Hematopoietic multipotent progenitor cell treated with erythropoietin and hydrocortisone succinate and interleukin-3 and kit ligand, for 4 days (in vitro differentiated cells): ENCODE measurements at regions not wholly inside any gene's neighbourhood (a gene's known extent, or its start where the extent isn't known, plus 50 kb on each side); places are given as distances from the start of the nearest gene placed in this dataset.

ENCODE experiments used
- DNase-seq: peaks from one replicate; pipeline ENCODE4 v3.0.0-alpha.2; 2015

DNA sequence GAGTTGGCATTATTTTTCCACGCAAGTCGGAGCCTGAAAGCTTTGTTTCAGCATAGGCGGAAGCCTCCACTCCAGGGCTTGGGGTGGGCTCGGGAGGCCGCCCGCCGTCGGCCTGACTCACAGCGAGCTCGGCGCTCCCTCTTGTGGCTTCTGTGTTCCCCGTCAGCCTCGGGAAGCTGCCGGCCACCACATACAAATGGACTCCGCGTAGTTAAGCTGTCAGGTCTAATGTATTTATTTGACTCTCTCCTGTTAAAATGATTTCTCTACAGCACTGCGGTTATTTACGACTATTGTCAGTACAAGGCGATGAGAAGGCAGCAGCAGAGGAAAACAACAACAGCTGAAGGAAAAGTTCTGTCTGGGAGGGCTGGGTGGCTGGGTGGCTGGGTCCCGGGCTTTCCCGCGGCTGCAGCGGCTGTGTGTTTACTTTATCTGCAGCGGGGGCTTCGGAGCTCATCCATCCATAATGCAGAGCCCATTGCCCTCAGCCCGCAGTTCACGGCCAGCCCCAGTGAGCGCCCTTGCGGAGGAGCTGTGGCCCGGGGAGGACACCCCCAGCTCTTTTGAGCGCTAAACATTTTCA lies 375.7 kb upstream of the CAMK1G start:
- peak; percentile 83 for DNase-seq

DNA sequence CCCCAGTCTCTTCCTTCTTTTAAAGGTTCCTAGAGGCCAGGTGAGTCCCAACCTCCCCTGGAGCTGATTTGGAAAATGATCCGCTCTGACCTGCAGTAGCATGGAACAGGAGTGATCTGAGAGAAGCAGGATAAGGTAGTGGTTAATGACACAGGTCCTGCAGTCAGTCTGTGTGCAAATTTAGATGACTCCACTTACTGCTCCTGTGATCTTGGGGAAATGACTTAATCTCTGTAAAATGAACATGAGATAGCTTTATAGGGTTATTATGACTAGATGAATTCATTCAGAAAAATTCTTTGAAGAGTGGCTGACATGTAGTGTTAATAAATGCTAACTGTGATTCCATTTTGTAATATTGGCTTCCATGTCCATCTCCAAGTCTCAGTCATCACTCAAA lies 374.9 kb upstream of the CAMK1G start:
- no peak for DNase-seq

DNA sequence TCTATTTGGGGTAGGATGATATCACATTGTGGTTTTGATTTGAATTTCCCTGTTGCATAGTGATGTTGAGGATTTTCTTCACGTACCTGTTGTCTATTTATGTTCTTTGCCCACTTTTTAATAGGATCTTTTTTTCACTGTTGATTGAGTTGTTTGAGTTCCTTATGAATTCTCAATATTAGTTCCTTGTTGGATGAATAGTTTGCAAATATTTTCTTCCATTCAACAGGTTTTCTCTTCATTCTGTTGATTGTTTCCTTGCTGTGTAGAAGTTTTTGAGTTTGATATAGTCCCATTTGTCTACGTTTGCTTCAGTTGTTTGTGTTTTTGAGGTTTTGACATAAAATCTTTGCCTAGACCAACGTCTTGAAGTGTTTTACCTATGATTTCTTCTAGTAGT lies 369.5 kb upstream of the CAMK1G start:
- no peak for DNase-seq

DNA sequence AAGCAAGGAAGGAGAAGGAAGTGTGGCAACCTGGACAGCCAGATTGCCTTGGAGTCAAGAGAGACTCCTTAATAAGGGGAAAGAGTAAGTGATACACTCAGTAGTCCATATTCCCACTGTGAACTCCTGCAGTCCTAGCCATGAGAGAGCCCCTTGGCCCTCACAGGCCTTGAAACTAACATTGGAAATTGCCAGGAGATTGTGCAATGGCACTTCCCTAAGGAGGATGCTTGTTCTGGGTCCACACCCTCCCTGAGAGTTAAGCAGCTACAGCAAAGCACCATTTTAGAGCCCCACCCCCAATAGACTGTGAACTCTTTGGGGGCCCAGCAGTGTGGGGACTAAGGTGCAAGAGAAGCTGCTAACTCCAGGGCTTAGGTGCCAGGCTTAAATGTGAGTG lies 367.7 kb upstream of the CAMK1G start:
- no peak for DNase-seq

DNA sequence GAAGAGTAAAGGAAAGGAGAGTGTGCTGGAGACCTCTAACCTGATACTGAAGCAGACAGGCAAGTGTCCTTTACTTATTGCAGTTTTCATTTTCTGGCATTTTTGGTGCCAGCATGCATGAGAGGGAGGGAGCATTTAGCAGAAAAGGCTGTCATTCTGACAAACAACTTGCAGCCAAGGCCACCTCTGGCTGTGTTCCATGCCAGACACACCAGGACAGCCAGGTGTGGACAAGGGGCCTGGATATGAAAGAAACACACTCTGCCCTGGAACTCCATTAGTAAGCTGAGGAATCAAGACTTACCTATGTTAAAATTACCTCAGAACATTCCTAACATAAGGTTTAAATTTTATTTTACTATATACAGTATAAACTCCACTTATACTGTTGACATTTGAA lies 365.4 kb upstream of the CAMK1G start:
- DNase-seq: no peak

DNA sequence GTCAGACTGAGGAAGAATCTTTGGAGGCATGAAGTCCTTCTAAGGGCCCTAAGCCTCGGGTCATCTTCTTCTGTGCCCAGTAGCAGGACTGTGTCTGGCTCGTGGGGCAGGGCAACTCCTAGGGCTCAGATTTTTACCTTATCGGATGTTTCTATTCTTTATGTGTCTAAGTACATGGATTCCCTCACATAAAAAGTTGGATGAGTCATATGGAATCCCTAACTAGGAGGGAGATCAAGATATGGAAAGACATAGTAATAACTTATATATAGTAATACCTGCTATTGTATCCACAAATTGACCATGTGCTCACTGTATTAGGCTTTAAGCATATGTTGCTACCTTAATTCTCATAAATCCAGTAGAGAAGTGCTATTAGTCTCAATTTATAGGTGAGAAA lies 364.5 kb upstream of the CAMK1G start:
- no peak for DNase-seq

DNA sequence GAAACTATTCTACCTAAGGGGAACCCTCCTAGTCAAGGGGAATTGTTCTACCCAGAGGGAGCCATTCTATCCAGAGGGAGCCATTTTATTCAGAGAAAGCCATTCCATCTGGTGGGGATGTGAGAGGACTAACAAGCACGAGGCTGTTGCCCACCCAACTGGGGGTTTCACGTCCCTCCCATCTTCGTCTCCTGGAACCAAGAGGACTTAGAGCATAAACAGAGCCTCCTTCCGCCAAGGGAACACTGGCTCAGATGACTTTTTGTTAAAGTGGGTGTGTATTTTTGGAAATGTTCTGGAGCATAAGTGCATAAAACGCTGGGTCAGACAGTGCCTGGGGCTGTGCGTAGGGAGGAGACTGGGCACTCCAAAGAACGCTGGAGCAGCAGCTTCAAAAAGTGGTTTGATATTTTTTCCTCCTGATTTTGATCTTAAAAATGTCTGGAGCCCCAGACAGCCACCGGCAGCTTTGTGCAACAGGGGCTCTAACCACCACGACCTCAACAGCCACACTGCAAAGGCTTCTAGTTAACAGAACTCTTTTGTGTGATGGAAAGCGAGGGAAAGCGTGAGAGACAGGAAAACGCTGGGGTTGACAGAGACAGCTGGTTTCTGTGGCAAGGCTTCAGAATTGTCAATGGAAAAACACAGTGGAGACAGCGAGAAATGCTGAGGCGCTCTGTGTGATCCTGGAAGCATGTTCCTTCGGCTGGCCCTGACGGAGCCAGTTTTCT lies 363.6 kb upstream of the CAMK1G start:
- peak; percentile 20 for DNase-seq

DNA sequence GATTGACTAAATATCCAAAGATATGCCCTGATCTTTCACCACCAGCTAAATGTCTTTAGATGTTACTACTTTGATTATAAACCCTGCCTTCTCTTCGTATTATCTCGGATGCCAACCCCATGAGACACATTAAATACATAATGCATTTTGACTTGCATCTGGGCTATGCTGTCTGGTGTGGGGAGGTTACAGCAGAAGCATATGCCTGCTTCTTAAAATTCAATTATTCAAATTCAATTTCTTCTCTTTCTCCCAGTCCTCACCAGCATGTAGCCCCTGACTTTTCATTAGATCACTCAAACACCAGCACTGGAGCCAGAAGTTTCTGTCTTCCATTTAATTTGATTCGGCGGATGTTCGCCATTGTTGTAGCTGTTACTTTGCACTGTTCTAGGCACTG lies 360.7 kb upstream of the CAMK1G start:
- no peak for DNase-seq

DNA sequence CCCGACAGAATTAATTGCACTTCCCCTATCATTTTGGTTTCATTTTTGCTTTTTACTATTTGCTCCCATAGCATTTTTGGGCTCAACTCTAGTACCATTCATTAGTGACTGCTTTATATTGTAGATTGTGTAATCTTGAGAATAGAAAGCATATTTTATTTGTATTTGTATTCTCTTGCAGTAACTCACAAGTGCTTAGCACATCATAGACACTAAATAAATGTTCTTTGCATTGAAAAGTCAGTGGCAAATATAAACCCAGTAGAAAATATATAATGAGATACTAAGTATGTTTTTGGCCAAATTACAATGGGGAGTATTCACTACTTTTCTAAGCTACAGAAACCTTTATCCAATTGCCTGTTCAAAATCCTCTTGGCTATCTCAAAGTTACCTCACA lies 359.7 kb upstream of the CAMK1G start:
- no peak for DNase-seq

DNA sequence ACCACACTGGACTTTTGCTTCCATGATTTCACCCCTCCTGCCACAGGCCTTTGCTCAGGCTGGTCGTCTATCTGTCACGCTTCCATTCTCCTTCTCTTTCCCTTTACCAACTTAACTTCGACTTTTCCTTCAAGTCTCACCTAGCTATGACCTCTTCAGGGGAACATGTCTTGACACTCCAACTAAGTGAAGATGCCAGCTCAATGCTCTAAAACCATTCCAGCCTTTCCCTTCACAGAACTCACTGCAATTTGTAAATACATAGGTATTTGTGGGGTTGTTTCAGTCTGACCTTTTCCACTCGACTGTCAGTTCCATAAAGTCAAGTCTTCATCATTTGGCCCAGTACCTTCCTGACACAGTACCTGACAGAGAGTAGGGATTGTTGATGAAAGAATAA lies 358.6 kb upstream of the CAMK1G start:
- no peak for DNase-seq

DNA sequence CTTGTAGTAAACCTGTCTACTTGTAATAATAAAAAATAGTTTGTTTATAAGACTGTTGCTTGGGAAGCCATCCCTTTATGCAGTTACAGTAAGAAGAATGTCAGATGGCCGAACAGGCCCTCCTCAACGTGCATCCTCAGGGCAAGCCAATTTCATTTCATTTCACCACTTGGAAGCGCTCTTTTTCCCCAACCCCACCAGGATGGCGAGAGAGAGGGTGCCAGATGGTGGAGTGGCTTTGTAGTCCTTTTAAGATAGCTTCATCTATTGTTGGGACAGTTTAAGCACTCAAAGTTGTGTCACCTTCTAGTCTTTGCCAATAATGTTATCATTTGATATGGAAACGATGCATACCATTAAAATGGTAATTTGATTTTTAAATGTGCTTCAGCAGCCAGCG lies 356.3 kb upstream of the CAMK1G start:
- no peak for DNase-seq

DNA sequence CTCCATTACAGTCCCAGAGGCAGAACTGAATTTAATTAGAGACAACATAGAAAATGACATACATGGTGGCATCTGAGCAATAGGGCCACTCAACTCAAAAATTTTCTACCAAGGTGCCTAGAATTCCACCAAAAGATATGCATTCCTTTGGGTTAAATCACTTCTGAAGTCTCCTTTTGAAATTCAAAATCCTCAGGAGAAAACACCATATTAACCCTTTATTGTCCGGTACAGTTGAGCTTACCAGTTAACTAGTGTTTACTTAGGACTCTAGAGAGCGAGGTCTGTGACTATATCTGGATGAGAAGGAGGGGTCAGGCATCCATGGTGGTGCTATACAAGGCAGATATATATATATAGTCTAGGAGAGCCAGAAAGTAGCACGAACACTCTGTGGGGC lies 355.6 kb upstream of the CAMK1G start:
- DNase-seq: no peak

DNA sequence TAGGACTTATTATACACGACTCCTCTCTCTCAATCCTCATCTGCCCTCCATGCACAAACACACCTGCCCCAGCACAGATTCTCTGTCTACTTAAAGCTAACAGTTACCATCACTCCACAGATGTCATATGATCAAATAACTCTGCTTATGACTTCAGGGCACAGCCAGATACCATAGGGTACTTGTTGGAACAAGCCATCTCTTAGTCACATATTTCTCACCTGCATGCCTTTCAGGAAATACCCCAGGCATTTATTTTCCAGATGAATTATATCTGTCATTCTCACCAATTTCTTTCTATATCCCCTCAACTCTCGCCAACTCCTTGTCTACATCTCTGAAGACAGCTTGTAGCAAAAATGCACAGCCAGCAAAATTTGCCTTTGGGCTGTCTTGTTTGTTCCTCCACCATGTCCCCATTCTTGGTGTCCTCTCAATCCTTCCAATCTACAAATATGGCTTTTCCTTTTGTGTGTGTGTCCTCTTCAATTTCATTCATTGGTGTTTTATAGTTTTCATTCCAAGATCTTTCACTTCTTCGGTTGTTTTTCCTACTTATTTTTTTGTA lies 353.9 kb upstream of the CAMK1G start:
- no peak for DNase-seq

DNA sequence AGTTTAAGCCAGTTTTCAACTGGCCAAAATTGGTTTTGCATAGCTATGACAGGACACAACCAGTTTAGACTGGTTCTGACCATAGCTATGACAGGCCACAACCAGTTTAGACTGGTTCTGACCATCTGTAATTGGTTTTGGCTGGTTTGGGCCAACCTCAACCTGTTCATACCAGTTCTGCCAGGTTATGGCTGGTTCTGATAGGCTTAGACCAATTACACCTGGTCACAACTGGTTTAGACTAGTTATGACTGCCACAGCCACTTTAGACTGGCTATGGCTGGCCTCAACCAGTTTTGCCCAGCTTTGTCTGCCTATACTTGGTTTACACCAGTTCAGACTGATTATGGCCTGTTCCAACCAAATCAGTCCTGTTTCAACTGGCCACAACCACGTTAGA lies 353.2 kb upstream of the CAMK1G start:
- DNase-seq: no peak

DNA sequence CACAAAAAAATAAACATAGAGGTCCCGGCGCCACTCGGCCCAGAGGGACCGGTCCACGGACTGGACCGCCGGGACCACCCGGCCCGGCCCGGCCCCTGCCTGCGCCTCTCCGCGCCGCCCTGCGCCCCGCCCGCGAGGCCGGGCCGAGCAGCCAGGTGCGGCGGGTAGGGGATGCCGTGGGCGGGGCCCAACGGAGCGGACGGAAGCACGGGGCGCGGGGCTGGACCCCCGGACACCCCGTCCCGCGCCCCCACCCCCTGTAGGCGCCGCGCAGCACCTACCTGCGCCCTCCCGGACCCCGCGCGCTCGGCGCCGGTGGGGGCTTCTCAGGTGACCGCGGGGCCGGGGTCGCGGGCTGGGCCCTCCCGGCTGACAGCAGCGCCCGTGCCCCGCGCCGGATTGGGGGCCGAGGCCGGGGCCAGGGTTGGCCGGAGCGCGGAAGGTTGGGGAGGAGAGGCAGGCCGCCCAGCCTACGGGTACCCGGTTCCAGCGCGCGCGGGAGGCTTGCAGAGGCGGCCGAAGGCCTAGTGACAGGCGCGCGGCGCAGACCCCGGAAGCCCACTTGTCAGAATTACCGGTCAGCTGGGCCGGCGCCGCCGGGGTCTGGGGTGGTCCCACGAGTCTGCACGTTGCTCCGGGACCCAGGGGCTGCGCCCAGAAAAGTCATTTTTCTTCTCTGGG lies 351.9 kb upstream of the CAMK1G start:
- no peak for DNase-seq

DNA sequence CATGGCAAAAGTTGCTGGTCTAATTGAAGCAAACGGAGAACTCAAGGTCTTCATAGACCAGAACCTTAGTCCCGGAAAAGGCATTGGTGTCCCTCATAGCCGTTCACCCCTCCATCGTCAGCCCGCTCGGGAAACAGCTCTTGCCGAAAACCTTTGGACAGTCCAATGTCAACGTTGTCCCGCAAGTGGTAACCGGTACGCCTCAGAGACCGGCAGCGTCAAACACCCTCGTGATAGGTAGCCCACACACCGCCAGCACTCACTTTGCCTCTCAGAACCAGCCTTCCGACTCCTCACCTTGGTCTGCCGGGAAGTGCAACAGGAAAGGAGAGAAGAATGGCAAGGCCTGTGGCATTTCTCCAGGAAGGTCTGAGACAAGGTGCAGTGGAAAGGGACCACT lies 351.3 kb upstream of the CAMK1G start:
- no peak for DNase-seq

DNA sequence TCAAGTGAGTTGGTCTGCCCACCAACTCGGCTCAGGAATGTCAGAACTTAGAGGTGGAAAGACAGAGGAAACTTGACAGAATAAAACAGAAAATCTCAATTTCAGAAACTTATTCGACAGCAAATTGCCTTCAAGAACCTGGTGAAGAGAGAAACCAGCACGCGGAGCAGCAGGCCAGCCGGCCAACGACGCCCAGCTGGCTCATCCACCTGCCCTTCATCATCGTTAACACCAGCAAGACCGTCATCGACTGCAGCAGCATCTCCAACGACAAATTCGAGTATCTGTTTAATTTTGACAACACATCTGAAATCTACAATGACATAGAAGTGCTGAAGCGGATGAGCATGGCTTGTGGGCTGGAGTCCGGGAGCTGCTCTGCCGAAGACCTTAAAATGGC lies 350.8 kb upstream of the CAMK1G start:
- DNase-seq: no peak

DNA sequence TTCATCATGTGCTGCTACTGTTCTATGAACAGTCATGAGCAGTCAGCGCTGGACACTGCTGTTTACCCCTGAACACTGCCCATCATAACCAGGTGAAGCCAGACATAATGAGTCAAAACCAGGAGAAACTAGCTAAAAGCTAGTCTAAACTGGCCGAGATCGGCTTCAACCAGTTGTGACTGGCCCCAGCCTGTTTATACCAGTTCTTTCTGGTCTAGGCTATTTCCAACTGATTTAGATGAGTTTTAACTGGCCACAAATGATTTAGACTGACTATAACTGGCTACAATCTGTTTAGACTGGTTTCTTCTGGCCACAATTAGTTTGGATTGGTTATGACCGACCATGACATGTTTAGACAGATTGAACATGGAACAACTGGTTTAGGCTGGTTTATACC lies 348.3 kb upstream of the CAMK1G start:
- DNase-seq: no peak

DNA sequence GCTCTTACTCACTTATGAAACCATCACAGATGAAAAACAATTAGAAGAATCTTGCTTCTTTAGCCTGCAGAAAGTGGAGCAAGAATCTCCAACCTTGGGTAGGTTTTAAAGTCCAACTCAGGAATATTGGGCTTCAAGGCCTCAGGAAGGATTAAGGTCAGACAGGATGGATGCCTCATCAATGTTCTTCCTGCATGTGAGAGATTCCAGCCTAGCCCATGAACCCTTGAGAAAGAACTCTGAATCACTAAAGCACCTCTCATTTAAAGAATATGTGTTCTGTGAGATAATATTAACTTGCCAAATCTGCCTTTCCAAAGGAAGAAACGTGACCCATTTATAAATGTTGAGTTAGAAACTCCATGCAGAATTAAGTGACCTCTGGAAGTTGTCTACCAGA lies 345.2 kb upstream of the CAMK1G start:
- DNase-seq: no peak

DNA sequence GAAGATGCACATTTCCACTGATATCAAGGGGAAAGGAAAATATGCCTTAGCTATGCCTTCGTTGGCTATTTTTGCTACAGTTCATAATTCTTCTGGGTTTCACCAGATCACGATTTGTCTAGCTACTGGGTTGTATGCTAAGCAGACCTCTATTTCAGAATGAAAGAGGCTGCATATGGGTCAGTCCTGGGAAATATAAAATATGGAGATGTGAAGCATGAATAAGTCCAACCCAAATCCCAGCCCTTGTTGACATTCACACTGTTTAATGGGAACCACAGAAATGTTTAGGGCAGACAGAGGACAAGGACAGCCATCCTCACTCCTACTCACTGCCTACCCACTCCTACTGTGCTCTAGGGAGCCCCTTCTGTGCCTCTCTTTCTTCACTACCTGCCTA lies 343.2 kb upstream of the CAMK1G start:
- no peak for DNase-seq

DNA sequence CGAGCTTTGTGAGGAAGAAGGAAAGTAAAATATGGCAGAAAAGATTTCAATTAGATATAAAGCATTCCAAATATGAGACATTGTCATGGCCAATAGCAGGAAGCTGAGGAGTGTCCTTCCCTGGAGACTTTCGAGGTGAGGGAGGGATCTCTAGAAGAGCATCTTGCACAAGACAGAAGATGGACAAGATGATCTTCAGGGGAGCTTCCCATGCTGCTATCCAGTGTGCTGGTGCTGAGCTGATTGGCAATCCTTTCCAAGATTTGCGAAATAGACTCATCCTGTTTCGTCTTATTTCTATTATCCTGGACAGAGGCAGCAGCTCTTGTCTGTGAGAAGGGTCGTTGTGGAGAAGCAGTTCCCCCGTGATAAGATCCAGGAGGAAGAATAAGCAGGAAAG lies 342.0 kb upstream of the CAMK1G start:
- no peak for DNase-seq

DNA sequence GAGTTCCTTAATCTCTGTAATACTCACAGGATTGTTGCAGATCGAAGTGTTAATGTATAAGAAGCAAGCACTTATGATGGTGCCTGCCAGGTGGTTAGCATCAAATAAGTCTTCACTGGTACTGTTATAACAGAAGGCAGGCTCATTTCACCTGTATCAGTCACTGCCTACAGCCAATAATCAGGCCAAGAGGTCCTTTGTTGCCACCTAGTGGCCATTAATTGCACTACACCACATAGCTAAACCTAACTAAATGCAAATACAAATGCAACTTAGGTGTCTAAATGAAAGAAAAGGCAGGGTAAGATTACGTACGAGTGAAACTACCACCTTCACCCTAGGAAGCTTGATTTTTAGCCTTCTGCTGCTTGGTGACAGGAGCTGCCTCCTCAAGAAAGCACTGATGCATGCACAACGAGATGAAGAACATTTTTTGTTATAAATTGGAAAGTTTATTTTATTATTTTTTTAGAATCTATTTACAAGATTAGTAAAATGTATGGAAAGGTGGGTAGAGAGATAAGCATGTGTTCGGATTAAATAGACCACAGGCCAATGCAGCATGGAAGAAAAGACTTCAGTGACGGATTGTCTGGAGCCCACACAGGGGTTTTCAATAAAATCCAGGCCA lies 334.8 kb upstream of the CAMK1G start:
- peak; percentile 75 for DNase-seq

DNA sequence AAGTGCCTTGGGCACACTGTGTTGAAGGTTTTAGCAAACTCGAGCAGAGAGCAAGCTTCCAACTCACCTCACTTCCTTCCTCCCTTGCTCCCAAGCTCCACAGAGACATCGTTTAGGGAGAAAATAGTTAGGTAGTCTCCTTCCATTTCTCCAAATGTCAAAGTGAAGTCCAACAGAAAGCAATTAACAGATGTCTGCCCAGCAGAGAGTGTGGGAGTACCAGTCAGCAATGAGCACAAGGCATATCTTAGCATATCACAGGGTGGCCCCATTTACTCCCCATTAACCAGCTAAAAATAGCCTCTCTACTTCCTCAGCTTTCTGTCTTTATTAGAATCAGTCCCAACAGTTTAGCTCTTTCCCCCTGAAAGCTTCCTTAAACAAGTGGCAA lies 334.2 kb upstream of the CAMK1G start:
- peak; percentile 22 for DNase-seq
